HCT116 (cell line): ENCODE measurements at regions not wholly inside any gene's neighbourhood (a gene's known extent, or its start where the extent isn't known, plus 50 kb on each side); places are given as distances from the start of the nearest gene placed in this dataset.

Experiments used
- ATAC-seq: fragments of 200-7000 bp; cut with Tn5 transposase; 2 replicates; pipeline ENCODE4 v1.9.1; 2020; ENCODE audit warnings: mild to moderate bottlenecking, moderate library complexity
- BruUV-seq: library from RNA; stranded (reverse); fragments of 400-500 nt; replicated peaks from 2 replicates; lab custom pipeline; 2021; lab: Mats Ljungman, UMichigan
- CTCF ChIA-PET: fragments of 300-600 bp; sonication (Branson Sonifier 250); formaldehyde crosslinking; loops from one replicate; lab custom pipeline; 2021; ENCODE audit warnings: antibody characterized with exemption; lab: Charles Lee
- POLR2A ChIA-PET: fragments of 300-600, 350-600 bp; sonication (Branson Sonifier 250); formaldehyde crosslinking; loops from one replicate; lab custom pipeline; 2021; ENCODE audit warnings: antibody characterized with exemption; lab: Charles Lee
- RAD21 ChIA-PET, 2 experiments: fragments of 300-600 bp; sonication (Branson Sonifier 250); formaldehyde crosslinking; loops; one replicate each; lab custom pipeline; 2023; ENCODE audit warnings: low total read pairs in 2 of 2; ENCODE audit not compliant: uncharacterized antibody in 2 of 2, unreplicated experiment in 2 of 2, low non-redundant PET in 1 of 2; lab: Charles Lee
- DNase-seq: peaks from one replicate; pipeline ENCODE4 v3.0.0-alpha.2; 2010; ENCODE audit warnings: low read depth, low spot score
- H2AFZ ChIP-seq: fragments of 200-600 bp; shearing (Covaris generic), sonication (generic); 2 replicates; pipeline ENCODE4 v1.6.1; 2017; ENCODE audit warnings: low read depth, mixed run types, mixed read lengths, antibody characterized with exemption, low read length; ENCODE audit not compliant: poor library complexity, severe bottlenecking
- H3K27ac ChIP-seq: 2 replicates; pipeline ENCODE4 v1.5.1; 2012; ENCODE audit warnings: low read depth, low read length
- H3K27me3 ChIP-seq: fragments of 200-600 bp; sonication (generic); 2 replicates; pipeline ENCODE4 v1.6.1; 2016; ENCODE audit warnings: mixed run types, low read length, mixed read lengths; ENCODE audit not compliant: insufficient read depth
- H3K36me3 ChIP-seq, 2 experiments: fragments of 200-500 bp in 1 of 2; fragments of 200-600 bp in 1 of 2; sonication (Bioruptor generic) in 1 of 2; sonication (generic) in 1 of 2; 2 replicates each; pipeline versions ENCODE4 v1.5.1 to v1.6.1; 2014 to 2016; ENCODE audit warnings: low read length in 2 of 2, inconsistent platforms in 1 of 2, mixed read lengths in 1 of 2, mixed run types in 1 of 2; ENCODE audit not compliant: insufficient read depth in 2 of 2, control insufficient read depth in 1 of 2
- H3K4me1 ChIP-seq, 2 experiments: fragments of 200-600 bp in 1 of 2; sonication (generic) in 1 of 2; 2 replicates each; pipeline versions ENCODE4 v1.5.1 to v1.6.1; 2012 to 2017; ENCODE audit warnings: low read length in 2 of 2, inconsistent platforms in 1 of 2, mild to moderate bottlenecking in 1 of 2, mixed read lengths in 1 of 2, mixed run types in 1 of 2, moderate library complexity in 1 of 2; ENCODE audit not compliant: insufficient read depth in 2 of 2, control insufficient read depth in 1 of 2
- H3K4me2 ChIP-seq: fragments of 200-600 bp; sonication (generic); 2 replicates; pipeline ENCODE4 v1.6.1; 2017; ENCODE audit warnings: mixed run types, low read length, mixed read lengths
- H3K4me3 ChIP-seq, 2 experiments: fragments of 200-600 bp in 1 of 2; sonication (generic) in 1 of 2; replicated peaks in 1 of 2; 2 replicates each; pipeline ENCODE4 v1.5.1; 2011 to 2016; ENCODE audit warnings: low read length in 2 of 2, control low read depth in 1 of 2, low read depth in 1 of 2, mild to moderate bottlenecking in 1 of 2, mixed read lengths in 1 of 2, mixed run types in 1 of 2
- H3K79me2 ChIP-seq: fragments of 200-600 bp; sonication (generic); 2 replicates; pipeline ENCODE4 v1.6.1; 2017; ENCODE audit warnings: mild to moderate bottlenecking, mixed run types, low read length, moderate library complexity, mixed read lengths; ENCODE audit not compliant: insufficient read depth
- H3K9ac ChIP-seq: fragments of 200-600 bp; sonication (generic); 2 replicates; pipeline ENCODE4 v1.6.1; 2016; ENCODE audit warnings: low read length, mixed read lengths
- H3K9me2 ChIP-seq: fragments of 200-600 bp; sonication (generic), shearing (Covaris generic); 2 replicates; pipeline ENCODE4 v1.6.1; 2017; ENCODE audit warnings: mixed run types, mild to moderate bottlenecking, moderate library complexity; ENCODE audit not compliant: insufficient read depth
- H3K9me3 ChIP-seq, 2 experiments: fragments of 200-500 bp in 1 of 2; fragments of 200-600 bp in 1 of 2; sonication (Bioruptor generic) in 1 of 2; sonication (generic) in 1 of 2; 2 replicates each; pipeline ENCODE4 v1.6.1; 2014 to 2017; ENCODE audit warnings: low read length in 2 of 2, mixed read lengths in 2 of 2, inconsistent platforms in 1 of 2, low read depth in 1 of 2, mild to moderate bottlenecking in 1 of 2, mixed run types in 1 of 2, moderate library complexity in 1 of 2; ENCODE audit not compliant: control insufficient read depth in 1 of 2, insufficient read depth in 1 of 2
- H4K20me1 ChIP-seq: fragments of 200-600 bp; sonication (generic), shearing (Covaris generic); 2 replicates; pipeline ENCODE4 v1.6.1; 2017; ENCODE audit warnings: mixed run types, mild to moderate bottlenecking, moderate library complexity; ENCODE audit not compliant: insufficient read depth
- ATF3 ChIP-seq: IDR thresholded peaks from 2 replicates; pipeline ENCODE4 v1.6.1; 2012
- CEBPB ChIP-seq: IDR thresholded peaks from 2 replicates; pipeline ENCODE4 v1.6.1; 2012; ENCODE audit warnings: low read depth
- EGR1 ChIP-seq: IDR thresholded peaks from 2 replicates; pipeline ENCODE4 v1.6.1; 2012; ENCODE audit warnings: low read depth
- EZH2 ChIP-seq: fragments of 200-600 bp; sonication (generic); IDR thresholded peaks from 2 replicates; pipeline ENCODE4 v1.6.1; 2017; ENCODE audit warnings: antibody characterized with exemption, mixed run types
- EZH2phosphoT487 ChIP-seq: fragments of 200-600 bp; IDR thresholded peaks from 2 replicates; pipeline ENCODE4 v1.6.1; 2018; ENCODE audit warnings: antibody characterized with exemption, borderline replicate concordance
- FOSL1 ChIP-seq: IDR thresholded peaks from 2 replicates; pipeline ENCODE4 v1.6.1; 2012; ENCODE audit warnings: low read depth
- JUND ChIP-seq: IDR thresholded peaks from 2 replicates; pipeline ENCODE4 v1.6.1; 2012
- RAD21 ChIP-seq: IDR thresholded peaks from 2 replicates; pipeline ENCODE4 v1.6.1; 2012; ENCODE audit warnings: low read depth, mild to moderate bottlenecking
- SIN3A ChIP-seq: IDR thresholded peaks from 2 replicates; pipeline ENCODE4 v1.6.1; 2012; ENCODE audit warnings: low read depth
- SP1 ChIP-seq: IDR thresholded peaks from 2 replicates; pipeline ENCODE4 v1.6.1; 2012; ENCODE audit warnings: low read depth
- TCF7L2 ChIP-seq: IDR thresholded peaks from 2 replicates; pipeline ENCODE4 v1.7.0; 2011; ENCODE audit warnings: borderline replicate concordance, inconsistent platforms; ENCODE audit not compliant: insufficient read depth, insufficient read length; ENCODE audit errors: extremely low read depth
- YY1 ChIP-seq: IDR thresholded peaks from 2 replicates; pipeline ENCODE4 v1.6.1; 2011; ENCODE audit warnings: low read length, low read depth, moderate library complexity, mild to moderate bottlenecking; ENCODE audit not compliant: insufficient replicate concordance; ENCODE audit errors: extremely low read depth
- intact Hi-C: fragments of 100-400 bp; cut with micrococcal nuclease; formaldehyde crosslinking; loops from 2 replicates; pipeline ENCODE4 v1.10.0; 2022
- TF ChIP-seq, protein P1 (sequence below), 3 experiments: fragments of 200-600 bp in 1 of 3; sonication (generic) in 1 of 3; IDR thresholded peaks in 2 of 3; conservative IDR thresholded peaks in 1 of 3; 2 replicates each; pipeline ENCODE4 v1.5.1; 2012 to 2017; ENCODE audit warnings: low read depth in 2 of 3, low read length in 2 of 3, antibody characterized with exemption in 1 of 3, borderline replicate concordance in 1 of 3, control low read depth in 1 of 3, mild to moderate bottlenecking in 1 of 3, mixed read lengths in 1 of 3, mixed run types in 1 of 3, moderate library complexity in 1 of 3; ENCODE audit not compliant: insufficient read depth in 1 of 3
- TF ChIP-seq, protein P2 (sequence below): IDR thresholded peaks from 2 replicates; pipeline ENCODE4 v1.6.1; 2011; ENCODE audit warnings: mild to moderate bottlenecking, low read length, moderate library complexity; ENCODE audit not compliant: insufficient replicate concordance; ENCODE audit errors: extremely low read depth

- TF ChIP-seq, protein P1, sequence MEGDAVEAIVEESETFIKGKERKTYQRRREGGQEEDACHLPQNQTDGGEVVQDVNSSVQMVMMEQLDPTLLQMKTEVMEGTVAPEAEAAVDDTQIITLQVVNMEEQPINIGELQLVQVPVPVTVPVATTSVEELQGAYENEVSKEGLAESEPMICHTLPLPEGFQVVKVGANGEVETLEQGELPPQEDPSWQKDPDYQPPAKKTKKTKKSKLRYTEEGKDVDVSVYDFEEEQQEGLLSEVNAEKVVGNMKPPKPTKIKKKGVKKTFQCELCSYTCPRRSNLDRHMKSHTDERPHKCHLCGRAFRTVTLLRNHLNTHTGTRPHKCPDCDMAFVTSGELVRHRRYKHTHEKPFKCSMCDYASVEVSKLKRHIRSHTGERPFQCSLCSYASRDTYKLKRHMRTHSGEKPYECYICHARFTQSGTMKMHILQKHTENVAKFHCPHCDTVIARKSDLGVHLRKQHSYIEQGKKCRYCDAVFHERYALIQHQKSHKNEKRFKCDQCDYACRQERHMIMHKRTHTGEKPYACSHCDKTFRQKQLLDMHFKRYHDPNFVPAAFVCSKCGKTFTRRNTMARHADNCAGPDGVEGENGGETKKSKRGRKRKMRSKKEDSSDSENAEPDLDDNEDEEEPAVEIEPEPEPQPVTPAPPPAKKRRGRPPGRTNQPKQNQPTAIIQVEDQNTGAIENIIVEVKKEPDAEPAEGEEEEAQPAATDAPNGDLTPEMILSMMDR (IDR thresholded peaks at IDR 0.05 in 2 of 3, conservative IDR thresholded peaks at IDR 0.05 in 1 of 3; ENCODE audit: borderline replicate concordance in 1 of 3, insufficient read depth in 1 of 3, low read depth in 2 of 3, low read length in 2 of 3), result no peak
- TF ChIP-seq EGR1 (no peak), EZH2 (no peak), TCF7L2 (no peak), SIN3A (no peak), EZH2phosphoT487 (no peak), JUND (no peak), RAD21 (no peak), CEBPB (no peak)
- Histone ChIP-seq H3K4me3 (no peak overlapping the region), H3K27ac (no peak overlapping the region), H3K9me2 (no peaks in the 10 kb centered on the region), H3K9ac (no peak overlapping the region), H4K20me1 (no peaks in the 10 kb centered on the region), H3K4me2 (no peak overlapping the region), H3K9me3 (peaks cover 0 to 8% of the 10 kb centered on the region in 2 experiments; a peak in 1 of 4 replicates), H3K36me3 (no peaks in the 10 kb centered on the region), H3K4me1 (no peaks in the 10 kb centered on the region), H3K79me2 (no peaks in the 10 kb centered on the region), H2AFZ (no peak overlapping the region), H3K27me3 (no peaks in the 10 kb centered on the region)
- DNase-seq (no peak), ATAC-seq (no peak)
- no TSS peak for BruUV-seq
- ChIA-PET POLR2A (no interaction called here), RAD21 (no interaction called here), CTCF (no interaction called here)
- intact Hi-C loops, result no loop called here
Measured at GRCh38 chr11:91173701-91174100, 950.9 kb upstream of the CHORDC1 start.

GRCh38 chr11:91170711-91171110, 947.9 kb upstream of the CHORDC1 start:
- BruUV-seq, result no TSS peak
- H2AFZ ChIP-seq, result no peak overlapping the region
- no peak for DNase-seq
- no peak overlapping the region for H3K4me3 ChIP-seq
- H3K79me2 ChIP-seq, result no peaks in the 10 kb centered on the region
- H3K9me3 ChIP-seq, result peaks cover 0 to 8% of the 10 kb centered on the region in 2 experiments; a peak in 1 of 4 replicates
- H3K27me3 ChIP-seq, result no peaks in the 10 kb centered on the region
- RAD21 ChIA-PET, result no interaction called here
- H3K36me3 ChIP-seq, result no peaks in the 10 kb centered on the region
- ATAC-seq, result no peak
- POLR2A ChIA-PET, result no interaction called here
- H4K20me1 ChIP-seq, result no peaks in the 10 kb centered on the region
- H3K9me2 ChIP-seq, result no peaks in the 10 kb centered on the region
- H3K9ac ChIP-seq, result no peak overlapping the region
- CTCF ChIA-PET, result no interaction called here
- H3K27ac ChIP-seq, result no peak overlapping the region
- H3K4me1 ChIP-seq, result no peaks in the 10 kb centered on the region
- H3K4me2 ChIP-seq, result no peak overlapping the region
- intact Hi-C loops, result no loop called here
- TF ChIP-seq, protein P2, sequence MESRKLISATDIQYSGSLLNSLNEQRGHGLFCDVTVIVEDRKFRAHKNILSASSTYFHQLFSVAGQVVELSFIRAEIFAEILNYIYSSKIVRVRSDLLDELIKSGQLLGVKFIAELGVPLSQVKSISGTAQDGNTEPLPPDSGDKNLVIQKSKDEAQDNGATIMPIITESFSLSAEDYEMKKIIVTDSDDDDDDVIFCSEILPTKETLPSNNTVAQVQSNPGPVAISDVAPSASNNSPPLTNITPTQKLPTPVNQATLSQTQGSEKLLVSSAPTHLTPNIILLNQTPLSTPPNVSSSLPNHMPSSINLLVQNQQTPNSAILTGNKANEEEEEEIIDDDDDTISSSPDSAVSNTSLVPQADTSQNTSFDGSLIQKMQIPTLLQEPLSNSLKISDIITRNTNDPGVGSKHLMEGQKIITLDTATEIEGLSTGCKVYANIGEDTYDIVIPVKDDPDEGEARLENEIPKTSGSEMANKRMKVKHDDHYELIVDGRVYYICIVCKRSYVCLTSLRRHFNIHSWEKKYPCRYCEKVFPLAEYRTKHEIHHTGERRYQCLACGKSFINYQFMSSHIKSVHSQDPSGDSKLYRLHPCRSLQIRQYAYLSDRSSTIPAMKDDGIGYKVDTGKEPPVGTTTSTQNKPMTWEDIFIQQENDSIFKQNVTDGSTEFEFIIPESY, result no peak
- TF ChIP-seq RAD21 (no peak), SIN3A (no peak), JUND (no peak), YY1 (no peak), ATF3 (no peak), FOSL1 (no peak), SP1 (no peak), TCF7L2 (no peak)
